SK-N-SH (cell line): ENCODE measurements at regions not wholly inside any gene's neighbourhood (a gene's known extent, or its start where the extent isn't known, plus 50 kb on each side); places are given as distances from the start of the nearest gene placed in this dataset.

Experiments
- CTCF ChIA-PET: fragments of 300-600, 350-600 bp; formaldehyde crosslinking; extraction: SDS; loops from one replicate; lab custom pipeline; 2021; lab: Yijun Ruan, JAX
- POLR2A ChIA-PET: fragments of 350-600 bp; sonication (Branson Sonifier 250); formaldehyde crosslinking; extraction: SDS; loops from one replicate; lab custom pipeline; 2020; ENCODE audit warnings: antibody characterized with exemption, inconsistent platforms; lab: Yijun Ruan, JAX
- DNase-seq: peaks from one replicate; pipeline ENCODE4 v3.0.0; 2012
- H2AFZ ChIP-seq: fragments of 200-600 bp; sonication (generic); 2 replicates; pipeline ENCODE4 v1.8.1; 2016; ENCODE audit warnings: antibody characterized with exemption, mild to moderate bottlenecking, low read depth
- H3F3A ChIP-seq: fragments of 200-600 bp; sonication (generic); replicated peaks from 2 replicates; pipeline ENCODE3; 2016; ENCODE audit warnings: antibody characterized with exemption, mild to moderate bottlenecking; ENCODE audit not compliant: insufficient read depth
- H3K27ac ChIP-seq, 2 experiments: fragments of 200-500 bp in 1 of 2; fragments of 200-600 bp in 1 of 2; sonication (Bioruptor generic) in 1 of 2; sonication (generic), shearing (Covaris generic) in 1 of 2; 2 replicates each; pipeline versions ENCODE4 v1.5.1 to v1.6.1; 2014 to 2016; ENCODE audit warnings: low read depth in 2 of 2, inconsistent platforms in 1 of 2, low read length in 1 of 2, mild to moderate bottlenecking in 1 of 2, mixed read lengths in 1 of 2
- H3K27me3 ChIP-seq: fragments of 200-600 bp; sonication (generic), shearing (Covaris generic); 2 replicates; pipeline ENCODE4 v1.6.1; 2016; ENCODE audit warnings: mixed run types; ENCODE audit not compliant: insufficient read depth
- H3K36me3 ChIP-seq, 2 experiments: fragments of 200-500 bp in 1 of 2; fragments of 200-600 bp in 1 of 2; sonication (Bioruptor generic) in 1 of 2; sonication (generic) in 1 of 2; replicated peaks in 1 of 2; 2 replicates each; pipeline versions ENCODE3 to v1.5.1; 2014 to 2016; ENCODE audit warnings: low read length in 1 of 2, mild to moderate bottlenecking in 1 of 2; ENCODE audit not compliant: insufficient read depth in 2 of 2, control insufficient read depth in 1 of 2
- H3K4me1 ChIP-seq, 2 experiments: fragments of 200-500 bp in 1 of 2; fragments of 200-600 bp in 1 of 2; sonication (Bioruptor generic) in 1 of 2; sonication (generic), shearing (Covaris generic) in 1 of 2; 2 replicates each; pipeline versions ENCODE4 v1.5.1 to v1.6.1; 2014 to 2016; ENCODE audit warnings: low read depth in 1 of 2, low read length in 1 of 2, mixed run types in 1 of 2; ENCODE audit not compliant: insufficient read depth in 2 of 2, control insufficient read depth in 1 of 2
- H3K4me2 ChIP-seq: fragments of 200-600 bp; sonication (generic), shearing (Covaris generic); 2 replicates; pipeline ENCODE4 v1.6.1; 2017; ENCODE audit warnings: mixed run types
- H3K4me3 ChIP-seq, 2 experiments: fragments of 200-500 bp in 1 of 2; fragments of 200-600 bp in 1 of 2; sonication (Bioruptor generic) in 1 of 2; sonication (generic), shearing (Covaris generic) in 1 of 2; 2 replicates each; pipeline versions ENCODE4 v1.5.1 to v1.8.1; 2014 to 2016; ENCODE audit warnings: low read depth in 2 of 2, inconsistent platforms in 1 of 2, low read length in 1 of 2, mild to moderate bottlenecking in 1 of 2, mixed read lengths in 1 of 2, moderate library complexity in 1 of 2
- H3K79me2 ChIP-seq: fragments of 200-600 bp; sonication (generic); 2 replicates; pipeline ENCODE4 v1.8.1; 2017; ENCODE audit warnings: mild to moderate bottlenecking; ENCODE audit not compliant: insufficient read depth
- H3K9ac ChIP-seq: fragments of 200-600 bp; sonication (generic); 2 replicates; pipeline ENCODE4 v1.6.1; 2017; ENCODE audit warnings: mixed run types
- H3K9me2 ChIP-seq: fragments of 200-600 bp; sonication (generic); 2 replicates; pipeline ENCODE4 v1.6.1; 2017; ENCODE audit warnings: mixed run types
- H3K9me3 ChIP-seq: fragments of 200-600 bp; sonication (generic); 2 replicates; pipeline ENCODE4 v1.6.1; 2017; ENCODE audit warnings: mixed run types, mild to moderate bottlenecking, moderate library complexity
- H4K20me1 ChIP-seq: fragments of 200-600 bp; sonication (generic); 2 replicates; pipeline ENCODE4 v1.6.1; 2017; ENCODE audit warnings: mild to moderate bottlenecking, mixed run types; ENCODE audit not compliant: insufficient read depth
- CHD2 ChIP-seq: fragments of 150-350 bp; IDR thresholded peaks from 2 replicates; pipeline ENCODE4 v1.6.1; 2018; ENCODE audit warnings: low read length; ENCODE audit not compliant: partially characterized antibody
- ELF1 ChIP-seq: IDR thresholded peaks from 2 replicates; pipeline ENCODE4 v1.4.0; 2012
- FOSL2 ChIP-seq: IDR thresholded peaks from 2 replicates; pipeline ENCODE4 v1.4.0; 2012; ENCODE audit warnings: low read depth, mild to moderate bottlenecking, moderate library complexity, borderline replicate concordance
- FOXM1 ChIP-seq: IDR thresholded peaks from 2 replicates; pipeline ENCODE4 v1.4.0; 2012; ENCODE audit warnings: low read depth, mild to moderate bottlenecking
- GABPA ChIP-seq: IDR thresholded peaks from 2 replicates; pipeline ENCODE4 v1.4.0; 2012; ENCODE audit warnings: low read depth, mild to moderate bottlenecking
- MEF2A ChIP-seq: IDR thresholded peaks from 2 replicates; pipeline ENCODE4 v1.4.0; 2012; ENCODE audit warnings: low read depth, borderline replicate concordance
- MXI1 ChIP-seq: IDR thresholded peaks from 2 replicates; pipeline ENCODE4 v1.6.1; 2012; ENCODE audit warnings: mild to moderate bottlenecking, low read depth, low read length, improper control_type of control experiment
- NFIC ChIP-seq: IDR thresholded peaks from 2 replicates; pipeline ENCODE4 v1.4.0; 2012; ENCODE audit warnings: borderline replicate concordance
- RAD21 ChIP-seq: IDR thresholded peaks from 2 replicates; pipeline ENCODE4 v1.6.1; 2012; ENCODE audit warnings: mild to moderate bottlenecking, low read length
- RCOR1 ChIP-seq: fragments of 150-350 bp; IDR thresholded peaks from 2 replicates; pipeline ENCODE4 v1.6.1; 2017; ENCODE audit warnings: antibody characterized with exemption, low read length
- RFX5 ChIP-seq: IDR thresholded peaks from 2 replicates; pipeline ENCODE4 v1.6.1; 2012; ENCODE audit warnings: mild to moderate bottlenecking, improper control_type of control experiment, low read length
- RXRA ChIP-seq: IDR thresholded peaks from 2 replicates; pipeline ENCODE4 v1.4.0; 2012; ENCODE audit warnings: low read depth, mild to moderate bottlenecking, borderline replicate concordance
- TAF1 ChIP-seq: IDR thresholded peaks from 2 replicates; pipeline ENCODE4 v1.6.1; 2012; ENCODE audit warnings: low read depth, mild to moderate bottlenecking, low read length, moderate library complexity, borderline replicate concordance
- TCF12 ChIP-seq: IDR thresholded peaks from 2 replicates; pipeline ENCODE4 v1.4.0; 2012
- TEAD4 ChIP-seq: IDR thresholded peaks from 2 replicates; pipeline ENCODE4 v1.4.0; 2012; ENCODE audit warnings: mild to moderate bottlenecking, borderline replicate concordance; ENCODE audit not compliant: insufficient read depth
- YY1 ChIP-seq: IDR thresholded peaks from 2 replicates; pipeline ENCODE4 v1.4.0; 2012; ENCODE audit warnings: low read depth, mild to moderate bottlenecking
- ZBTB33 ChIP-seq: IDR thresholded peaks from 2 replicates; pipeline ENCODE4 v1.4.0; 2012; ENCODE audit warnings: low read depth, borderline replicate concordance
- WGBS: methylation state at CpG from one replicate; pipeline ENCODE4 v1.1.6; 2017; ENCODE audit warnings: low lambda C conversion rate; 5-methylcytosine and 5-hydroxymethylcytosine counted together
- TF ChIP-seq, protein P1 (sequence below): IDR thresholded peaks from 2 replicates; pipeline ENCODE4 v1.4.0; 2012; ENCODE audit warnings: low read depth, borderline replicate concordance
- TF ChIP-seq, protein P2 (sequence below): IDR thresholded peaks from 2 replicates; pipeline ENCODE4; 2012
- TF ChIP-seq, protein P3 (sequence below): fragments of 150-350 bp; IDR thresholded peaks from 2 replicates; pipeline ENCODE4 v1.6.1; 2017; ENCODE audit warnings: antibody characterized with exemption, low read length, low read depth, borderline replicate concordance

DNA sequence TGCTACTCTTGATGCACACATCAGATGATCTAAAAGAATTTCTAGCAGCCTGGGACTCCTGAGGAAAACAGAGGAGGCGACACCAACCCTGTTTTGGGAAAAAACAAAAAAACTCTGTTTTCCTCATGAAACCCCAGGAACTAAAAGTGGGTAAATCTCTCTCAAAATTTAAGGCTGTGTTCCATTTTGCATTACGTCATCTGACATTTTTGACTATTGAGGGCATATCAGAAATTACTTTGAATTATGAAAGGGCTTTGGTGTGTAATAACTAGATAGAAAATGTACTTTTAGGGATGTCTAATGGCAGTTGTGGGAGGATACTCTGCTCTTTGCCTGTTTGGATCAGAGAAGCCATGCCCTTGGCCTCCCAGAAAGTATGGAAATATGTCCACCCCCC is 963.0 kb downstream of the CNTNAP5 start:
- no peak for DNase-seq
- Histone ChIP-seq H3K79me2 (no peaks in the 10 kb centered on the region), H3F3A (no peaks in the 10 kb centered on the region), H4K20me1 (no peaks in the 10 kb centered on the region), H3K4me2 (no peak overlapping the region), H3K9ac (no peak overlapping the region), H3K4me3 (no peak overlapping the region), H3K4me1 (no peaks in the 10 kb centered on the region), H3K36me3 (no peaks in the 10 kb centered on the region), H3K9me2 (no peaks in the 10 kb centered on the region), H3K27ac (no peak overlapping the region), H3K27me3 (no peaks in the 10 kb centered on the region), H2AFZ (no peak overlapping the region), H3K9me3 (no peaks in the 10 kb centered on the region)
- 27% methylated on average over 2 of the region's 2 CpGs for WGBS
- ChIA-PET POLR2A (no interaction called here), CTCF (no interaction called here)
- TF ChIP-seq, protein P1, sequence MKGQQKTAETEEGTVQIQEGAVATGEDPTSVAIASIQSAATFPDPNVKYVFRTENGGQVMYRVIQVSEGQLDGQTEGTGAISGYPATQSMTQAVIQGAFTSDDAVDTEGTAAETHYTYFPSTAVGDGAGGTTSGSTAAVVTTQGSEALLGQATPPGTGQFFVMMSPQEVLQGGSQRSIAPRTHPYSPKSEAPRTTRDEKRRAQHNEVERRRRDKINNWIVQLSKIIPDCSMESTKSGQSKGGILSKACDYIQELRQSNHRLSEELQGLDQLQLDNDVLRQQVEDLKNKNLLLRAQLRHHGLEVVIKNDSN: no peak
- TF ChIP-seq MEF2A: no peak
- no peak for TF ChIP-seq FOSL2
- no peak for TF ChIP-seq YY1
- TF ChIP-seq RXRA: no peak
- TF ChIP-seq, protein P2, sequence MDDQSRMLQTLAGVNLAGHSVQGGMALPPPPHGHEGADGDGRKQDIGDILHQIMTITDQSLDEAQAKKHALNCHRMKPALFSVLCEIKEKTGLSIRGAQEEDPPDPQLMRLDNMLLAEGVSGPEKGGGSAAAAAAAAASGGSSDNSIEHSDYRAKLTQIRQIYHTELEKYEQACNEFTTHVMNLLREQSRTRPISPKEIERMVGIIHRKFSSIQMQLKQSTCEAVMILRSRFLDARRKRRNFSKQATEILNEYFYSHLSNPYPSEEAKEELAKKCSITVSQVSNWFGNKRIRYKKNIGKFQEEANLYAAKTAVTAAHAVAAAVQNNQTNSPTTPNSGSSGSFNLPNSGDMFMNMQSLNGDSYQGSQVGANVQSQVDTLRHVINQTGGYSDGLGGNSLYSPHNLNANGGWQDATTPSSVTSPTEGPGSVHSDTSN: no peak
- no peak for TF ChIP-seq RCOR1
- no peak for TF ChIP-seq TEAD4
- TF ChIP-seq MXI1: no peak
- TF ChIP-seq, protein P3, sequence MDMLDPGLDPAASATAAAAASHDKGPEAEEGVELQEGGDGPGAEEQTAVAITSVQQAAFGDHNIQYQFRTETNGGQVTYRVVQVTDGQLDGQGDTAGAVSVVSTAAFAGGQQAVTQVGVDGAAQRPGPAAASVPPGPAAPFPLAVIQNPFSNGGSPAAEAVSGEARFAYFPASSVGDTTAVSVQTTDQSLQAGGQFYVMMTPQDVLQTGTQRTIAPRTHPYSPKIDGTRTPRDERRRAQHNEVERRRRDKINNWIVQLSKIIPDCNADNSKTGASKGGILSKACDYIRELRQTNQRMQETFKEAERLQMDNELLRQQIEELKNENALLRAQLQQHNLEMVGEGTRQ: no peak
- no peak for TF ChIP-seq GABPA

DNA sequence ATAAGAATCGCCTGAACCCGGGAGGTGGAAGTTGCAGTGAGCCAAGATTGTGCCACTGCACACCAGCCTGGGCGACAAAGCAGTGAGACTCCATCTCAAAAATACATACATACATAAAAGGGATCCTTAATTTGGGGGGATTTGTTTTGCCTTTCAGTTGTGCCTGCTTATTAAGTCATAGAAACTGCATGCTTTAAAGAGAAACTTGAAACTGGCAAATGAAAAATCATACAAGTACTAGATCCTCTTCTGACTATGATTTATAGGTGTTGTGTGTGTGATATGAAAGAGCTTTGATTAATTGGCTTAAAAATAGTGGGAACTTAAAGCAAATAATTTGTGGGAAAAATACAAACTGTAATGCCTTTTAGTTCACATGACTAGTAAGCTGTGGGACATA is 963.7 kb downstream of the CNTNAP5 start:
- Histone ChIP-seq H3K79me2 (no peaks in the 10 kb centered on the region), H3K4me3 (no peak overlapping the region), H3F3A (no peaks in the 10 kb centered on the region), H3K9me3 (no peaks in the 10 kb centered on the region), H3K27me3 (no peaks in the 10 kb centered on the region), H3K4me2 (no peak overlapping the region), H3K27ac (no peak overlapping the region), H3K36me3 (no peaks in the 10 kb centered on the region), H4K20me1 (no peaks in the 10 kb centered on the region), H3K9ac (no peak overlapping the region), H3K9me2 (no peaks in the 10 kb centered on the region), H2AFZ (no peak overlapping the region), H3K4me1 (no peaks in the 10 kb centered on the region)
- no peak for DNase-seq
- POLR2A ChIA-PET: no interaction called here
- CTCF ChIA-PET: no interaction called here
- no peak for TF ChIP-seq RXRA
- no peak for TF ChIP-seq NFIC
- TF ChIP-seq CHD2: no peak
- TF ChIP-seq FOXM1: no peak
- TF ChIP-seq, protein P1: no peak
- TF ChIP-seq ZBTB33: no peak
- TF ChIP-seq TCF12: no peak
- TF ChIP-seq FOSL2: no peak
- no peak for TF ChIP-seq MXI1
- no peak for TF ChIP-seq RAD21
- TF ChIP-seq ELF1: no peak
- TF ChIP-seq TAF1: no peak
- TF ChIP-seq RFX5: no peak
- 57% methylated on average over 3 of the region's 3 CpGs for WGBS
